Esophagus squamous epithelium (tissue), 5 donors: ENCODE measurements at regions not wholly inside any gene's neighbourhood (a gene's known extent, or its start where the extent isn't known, plus 50 kb on each side); places are given as distances from the start of the nearest gene placed in this dataset.

Experiments
- DNase-seq: peaks from one replicate; lab custom pipeline; 2025; lab: John Stamatoyannopoulos, UW
- H3K27ac ChIP-seq, 4 donors: fragments of 200-600 bp; sonication (generic); one replicate each; pipeline ENCODE4 v1.5.1; 2016 to 2019; ENCODE audit warnings: mild to moderate bottlenecking in 1 of 4
- H3K27me3 ChIP-seq, 4 donors: fragments of 200-600 bp; sonication (generic); 1 replicate in 3 of 4; 2 replicates in 1 of 4; pipeline versions ENCODE4 v1.5.1 to v1.6.0; 2017 to 2021; ENCODE audit warnings: antibody characterized with exemption in 1 of 4
- H3K36me3 ChIP-seq, 3 donors: fragments of 200-600 bp; sonication (generic); one replicate each; pipeline ENCODE4 v1.5.1; 2016 to 2019
- H3K4me1 ChIP-seq, 3 donors: fragments of 200-600 bp; sonication (generic); one replicate each; pipeline ENCODE4 v1.5.1; 2017 to 2019
- H3K4me3 ChIP-seq, 4 donors: fragments of 200-600 bp; sonication (generic); 1 replicate in 3 of 4; 2 replicates in 1 of 4; pipeline ENCODE4 v1.5.1; 2016 to 2019; ENCODE audit warnings: mild to moderate bottlenecking in 2 of 4, moderate library complexity in 1 of 4
- H3K9me3 ChIP-seq, 3 donors: fragments of 200-600 bp; sonication (generic); one replicate each; pipeline ENCODE4 v1.5.1; 2016 to 2019
- POLR2A ChIP-seq, 4 donors: fragments of 450-650 bp; IDR thresholded peaks; one replicate each; pipeline ENCODE4 v1.6.1; 2017; ENCODE audit warnings: antibody characterized with exemption in 4 of 4, mild to moderate bottlenecking in 4 of 4, moderate library complexity in 3 of 4
- WGBS, 2 donors: methylation state at CpG; one replicate each; pipeline ENCODE4 v1.1.5; 2018; 5-methylcytosine and 5-hydroxymethylcytosine counted together
- intact Hi-C: fragments of 100-400 bp; cut with DNase I; formaldehyde crosslinking; loops from one replicate; pipeline ENCODE4 v1.15.0; 2022
- TF ChIP-seq, protein P1 (sequence below), 6 experiments: fragments of 450-650 bp in 4 of 6; fragments of 200-600 bp in 2 of 6; sonication (generic) in 2 of 6; IDR thresholded peaks; one replicate each; pipeline ENCODE4 v1.5.1; 2016 to 2019; ENCODE audit warnings: antibody characterized with exemption in 6 of 6, mild to moderate bottlenecking in 4 of 6, moderate library complexity in 4 of 6
- donor health status: DM: yes; HTN: yes; CAD: no.

DNA sequence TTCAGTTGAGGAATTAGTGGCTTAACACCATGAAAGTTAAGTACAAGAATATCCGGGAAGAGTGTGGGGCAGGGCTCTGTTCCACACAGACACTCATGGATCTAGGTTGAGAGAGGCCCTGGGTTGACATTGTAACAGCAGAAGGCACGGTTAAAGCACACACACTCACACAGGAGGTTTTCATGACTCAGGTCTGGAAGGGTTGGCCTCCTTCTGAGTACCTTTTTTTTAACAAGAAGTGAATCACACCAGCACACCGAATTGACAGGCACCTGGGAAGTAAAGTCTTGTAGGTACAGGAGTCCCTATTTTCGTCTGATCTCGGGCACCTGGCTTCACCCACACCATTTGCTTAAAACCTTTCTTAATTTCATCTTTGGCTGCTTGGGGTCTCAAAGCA lies 509.4 kb upstream of the ADARB2 start:
- no peak overlapping the region for H3K4me3 ChIP-seq
- H3K27ac ChIP-seq, result no peak overlapping the region
- H3K4me1 ChIP-seq, result no peaks in the 10 kb centered on the region
- H3K36me3 ChIP-seq, result no peaks in the 10 kb centered on the region
- H3K27me3 ChIP-seq, result no peaks in the 10 kb centered on the region
- DNase-seq, result no peak
- H3K9me3 ChIP-seq, result no peaks in the 10 kb centered on the region
- WGBS, 2 donors, result 58 to 70% methylated on average over 5 of the region's 5 CpGs
- TF ChIP-seq, protein P1, sequence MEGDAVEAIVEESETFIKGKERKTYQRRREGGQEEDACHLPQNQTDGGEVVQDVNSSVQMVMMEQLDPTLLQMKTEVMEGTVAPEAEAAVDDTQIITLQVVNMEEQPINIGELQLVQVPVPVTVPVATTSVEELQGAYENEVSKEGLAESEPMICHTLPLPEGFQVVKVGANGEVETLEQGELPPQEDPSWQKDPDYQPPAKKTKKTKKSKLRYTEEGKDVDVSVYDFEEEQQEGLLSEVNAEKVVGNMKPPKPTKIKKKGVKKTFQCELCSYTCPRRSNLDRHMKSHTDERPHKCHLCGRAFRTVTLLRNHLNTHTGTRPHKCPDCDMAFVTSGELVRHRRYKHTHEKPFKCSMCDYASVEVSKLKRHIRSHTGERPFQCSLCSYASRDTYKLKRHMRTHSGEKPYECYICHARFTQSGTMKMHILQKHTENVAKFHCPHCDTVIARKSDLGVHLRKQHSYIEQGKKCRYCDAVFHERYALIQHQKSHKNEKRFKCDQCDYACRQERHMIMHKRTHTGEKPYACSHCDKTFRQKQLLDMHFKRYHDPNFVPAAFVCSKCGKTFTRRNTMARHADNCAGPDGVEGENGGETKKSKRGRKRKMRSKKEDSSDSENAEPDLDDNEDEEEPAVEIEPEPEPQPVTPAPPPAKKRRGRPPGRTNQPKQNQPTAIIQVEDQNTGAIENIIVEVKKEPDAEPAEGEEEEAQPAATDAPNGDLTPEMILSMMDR (IDR thresholded peaks at IDR 0.05), result no peak
- TF ChIP-seq POLR2A (IDR thresholded peaks at IDR 0.05), result no peak
- intact Hi-C loops, result no loop called here

DNA sequence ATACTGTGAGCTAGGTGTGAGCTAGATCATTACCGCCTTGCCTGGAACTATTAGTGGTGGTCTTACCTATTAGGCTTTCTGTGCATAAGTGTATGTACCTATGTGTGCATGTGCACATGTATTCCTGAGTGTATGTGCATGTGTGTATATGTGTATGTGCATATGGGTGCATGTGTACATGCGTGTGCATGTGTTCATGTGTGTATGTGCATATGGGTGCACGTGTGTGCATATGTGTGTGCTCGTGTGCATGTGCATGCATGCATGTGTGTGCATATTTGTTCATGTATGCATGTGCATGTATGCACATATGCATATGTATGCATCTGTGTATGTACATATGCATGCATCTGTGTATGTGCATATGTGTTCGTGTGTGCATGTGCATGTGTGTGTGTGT lies 508.3 kb upstream of the ADARB2 start:
- Histone ChIP-seq H3K4me3 (no peak overlapping the region), H3K9me3 (no peaks in the 10 kb centered on the region), H3K27ac (no peak overlapping the region), H3K4me1 (no peaks in the 10 kb centered on the region), H3K27me3 (no peaks in the 10 kb centered on the region), H3K36me3 (no peaks in the 10 kb centered on the region)
- DNase-seq, result no peak
- 87 to 89% methylated on average over 4 to 5 of the region's 5 CpGs for WGBS, 2 donors
- intact Hi-C loops, result no loop called here
- TF ChIP-seq POLR2A (IDR thresholded peaks at IDR 0.05), result no peak
- TF ChIP-seq, protein P1 (IDR thresholded peaks at IDR 0.05), result no peak

DNA sequence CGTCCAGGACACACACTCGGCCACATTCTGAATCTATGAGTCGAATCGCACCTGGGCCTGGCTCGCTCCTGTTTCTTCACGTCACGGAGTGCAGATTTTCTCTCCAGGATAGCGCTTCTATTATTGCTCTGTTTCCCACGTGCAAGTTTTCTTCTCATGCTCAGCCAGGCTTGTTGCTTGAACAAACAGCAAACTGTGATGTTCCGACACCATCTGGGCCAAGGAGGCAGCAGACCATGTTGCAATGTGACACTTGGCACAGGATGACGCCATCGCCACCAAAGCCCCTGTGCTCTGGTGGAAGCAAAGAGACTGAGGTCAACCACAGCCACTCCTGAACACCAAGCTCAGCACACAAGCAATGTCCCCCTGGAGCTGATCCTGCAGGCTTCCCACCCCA lies 507.1 kb upstream of the ADARB2 start:
- H3K4me3 ChIP-seq, result no peak overlapping the region
- no peaks in the 10 kb centered on the region for H3K4me1 ChIP-seq
- DNase-seq, result no peak
- no peaks in the 10 kb centered on the region for H3K27me3 ChIP-seq
- 76 to 80% methylated on average over 11 to 12 of the region's 12 CpGs for WGBS, 2 donors
- H3K27ac ChIP-seq, result no peak overlapping the region
- H3K36me3 ChIP-seq, result no peaks in the 10 kb centered on the region
- no peaks in the 10 kb centered on the region for H3K9me3 ChIP-seq
- no peak for TF ChIP-seq POLR2A (IDR thresholded peaks at IDR 0.05)
- TF ChIP-seq, protein P1 (IDR thresholded peaks at IDR 0.05), result no peak
- intact Hi-C loops, result no loop called here

DNA sequence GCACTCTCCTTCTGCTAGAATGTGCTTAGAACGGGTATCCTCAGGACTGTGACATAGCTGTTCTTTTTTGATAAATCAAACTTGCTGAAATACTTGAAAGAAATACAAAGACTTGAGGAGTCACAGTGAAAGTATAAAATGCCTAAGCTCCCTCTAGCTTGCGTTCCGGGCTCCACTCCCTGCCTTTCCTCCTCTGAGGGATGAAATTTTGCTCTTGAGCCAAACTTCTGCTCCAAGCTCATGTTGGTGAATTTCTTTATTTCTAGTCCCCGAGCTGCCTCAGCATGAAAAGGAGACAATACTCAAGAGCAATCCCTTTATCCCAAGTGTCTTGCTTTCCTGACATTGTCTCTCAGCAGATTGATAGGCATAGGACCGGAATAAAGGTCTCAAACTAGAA lies 499.6 kb upstream of the ADARB2 start:
- no peak for DNase-seq
- Histone ChIP-seq H3K27ac (no peak overlapping the region), H3K4me3 (no peak overlapping the region), H3K27me3 (no peaks in the 10 kb centered on the region), H3K4me1 (no peaks in the 10 kb centered on the region), H3K36me3 (no peaks in the 10 kb centered on the region), H3K9me3 (no peaks in the 10 kb centered on the region)
- intact Hi-C loops, result no loop called here
- no peak for TF ChIP-seq POLR2A (IDR thresholded peaks at IDR 0.05)
- TF ChIP-seq, protein P1 (IDR thresholded peaks at IDR 0.05), result no peak
- 59 to 64% methylated on average over 5 of the region's 5 CpGs for WGBS, 2 donors

DNA sequence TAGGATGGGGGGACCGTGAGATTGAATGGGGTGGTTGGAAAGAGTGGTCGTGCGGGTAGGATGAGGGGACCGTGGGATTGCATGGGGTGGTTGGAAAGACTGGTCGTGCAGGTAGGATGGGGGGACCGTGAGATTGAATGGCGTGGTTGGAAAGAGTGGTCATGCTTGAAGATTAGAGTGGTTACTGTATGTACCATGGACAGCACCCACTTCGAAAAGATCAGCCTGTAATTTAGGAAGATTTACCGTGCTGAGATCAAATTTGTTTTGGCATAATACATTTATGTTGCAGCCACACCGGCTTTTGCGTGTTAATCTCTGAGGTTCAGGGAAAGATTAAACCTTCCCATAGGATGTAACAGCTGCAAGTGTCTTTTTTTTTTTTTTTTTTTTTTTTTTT lies 495.2 kb upstream of the ADARB2 start:
- no peak overlapping the region for H3K4me3 ChIP-seq
- no peaks in the 10 kb centered on the region for H3K36me3 ChIP-seq
- intact Hi-C loops, result no loop called here
- no peaks in the 10 kb centered on the region for H3K9me3 ChIP-seq
- H3K4me1 ChIP-seq, result no peaks in the 10 kb centered on the region
- no peak overlapping the region for H3K27ac ChIP-seq
- DNase-seq, result no peak
- no peaks in the 10 kb centered on the region for H3K27me3 ChIP-seq
- 86 to 90% methylated on average over 11 of the region's 11 CpGs for WGBS, 2 donors
- TF ChIP-seq POLR2A (IDR thresholded peaks at IDR 0.05), result no peak
- TF ChIP-seq, protein P1 (IDR thresholded peaks at IDR 0.05), result no peak
